H9 (cell line): ENCODE measurements at regions not wholly inside any gene's neighbourhood (a gene's known extent, or its start where the extent isn't known, plus 50 kb on each side); places are given as distances from the start of the nearest gene placed in this dataset.

Experiments used
- DNase-seq: peaks from one replicate; pipeline ENCODE4 v3.0.0-alpha.2; 2017
- H2AFZ ChIP-seq: one replicate; pipeline ENCODE4 v1.6.1; 2013; ENCODE audit warnings: mild to moderate bottlenecking, low read length, control low read depth, moderate library complexity
- H2AK5ac ChIP-seq: 2 replicates; pipeline ENCODE4 v1.6.1; 2013; ENCODE audit warnings: low read length, control low read depth, mixed read lengths; ENCODE audit not compliant: insufficient read length
- H2BK120ac ChIP-seq: one replicate; pipeline ENCODE4 v1.6.1; 2013; ENCODE audit warnings: low read depth, mild to moderate bottlenecking, low read length, control low read depth, inconsistent platforms; ENCODE audit not compliant: poor library complexity, severe bottlenecking
- H2BK12ac ChIP-seq: 2 replicates; pipeline ENCODE4 v1.6.1; 2013; ENCODE audit warnings: low read length, control low read depth, mixed read lengths, low read depth; ENCODE audit not compliant: insufficient read length
- H2BK15ac ChIP-seq: 2 replicates; pipeline ENCODE4 v1.6.1; 2013; ENCODE audit warnings: low read depth, low read length, control low read depth
- H2BK20ac ChIP-seq: one replicate; pipeline ENCODE4 v1.6.1; 2013; ENCODE audit warnings: low read depth, mild to moderate bottlenecking, low read length, control low read depth, inconsistent platforms; ENCODE audit not compliant: poor library complexity, severe bottlenecking
- H2BK5ac ChIP-seq: 2 replicates; pipeline ENCODE4 v1.6.1; 2013; ENCODE audit warnings: low read length, control low read depth, mixed read lengths; ENCODE audit not compliant: insufficient read length
- H3K14ac ChIP-seq: 2 replicates; pipeline ENCODE4 v1.6.1; 2013; ENCODE audit warnings: low read length, control low read depth; ENCODE audit not compliant: insufficient read depth
- H3K18ac ChIP-seq: 2 replicates; pipeline ENCODE4 v1.6.1; 2013; ENCODE audit warnings: low read depth, mild to moderate bottlenecking, mixed read lengths, low read length, control low read depth; ENCODE audit not compliant: insufficient read length
- H3K23ac ChIP-seq: 2 replicates; pipeline ENCODE4 v1.6.1; 2013; ENCODE audit warnings: low read length, control low read depth, mixed read lengths, low read depth; ENCODE audit not compliant: insufficient read length
- H3K23me2 ChIP-seq: 2 replicates; pipeline ENCODE4 v1.6.1; 2013; ENCODE audit warnings: low read depth, mild to moderate bottlenecking, mixed read lengths, low read length, control low read depth; ENCODE audit not compliant: insufficient read length, poor library complexity, severe bottlenecking
- H3K27ac ChIP-seq: 2 replicates; pipeline ENCODE4 v1.5.1; 2013; ENCODE audit warnings: low read length, control low read depth, mixed read lengths, low read depth; ENCODE audit not compliant: insufficient read length
- H3K27me3 ChIP-seq: 2 replicates; pipeline ENCODE4 v1.6.1; 2013; ENCODE audit warnings: low read length, control low read depth, inconsistent platforms; ENCODE audit not compliant: insufficient read depth
- H3K4ac ChIP-seq: 2 replicates; pipeline ENCODE4 v1.6.1; 2013; ENCODE audit warnings: low read depth, mild to moderate bottlenecking, control low read depth, inconsistent platforms, low read length, moderate library complexity
- H3K4me1 ChIP-seq: 2 replicates; pipeline ENCODE4 v1.6.1; 2013; ENCODE audit warnings: low read length, control low read depth, inconsistent platforms; ENCODE audit not compliant: insufficient read depth
- H3K4me2 ChIP-seq: 2 replicates; pipeline ENCODE4 v1.6.1; 2013; ENCODE audit warnings: low read length, control low read depth, mixed read lengths; ENCODE audit not compliant: insufficient read length, insufficient read depth
- H3K56ac ChIP-seq: 2 replicates; pipeline ENCODE4 v1.6.1; 2013; ENCODE audit warnings: low read depth, mild to moderate bottlenecking, mixed read lengths, low read length, control low read depth; ENCODE audit not compliant: insufficient read length
- H3K79me1 ChIP-seq: 2 replicates; pipeline ENCODE4 v1.6.1; 2013; ENCODE audit warnings: low read depth, mild to moderate bottlenecking, moderate library complexity, low read length, control low read depth, inconsistent platforms; ENCODE audit not compliant: insufficient read depth, poor library complexity, severe bottlenecking
- H3K79me2 ChIP-seq: 2 replicates; pipeline ENCODE4 v1.6.1; 2013; ENCODE audit warnings: low read length, control low read depth, inconsistent platforms; ENCODE audit not compliant: insufficient read depth
- H3K9ac ChIP-seq: 2 replicates; pipeline ENCODE4 v1.6.1; 2013; ENCODE audit warnings: low read length, control low read depth, mixed read lengths; ENCODE audit not compliant: insufficient read length; ENCODE audit errors: extremely low read depth
- H3K9me3 ChIP-seq: one replicate; pipeline ENCODE4 v1.6.1; 2013; ENCODE audit warnings: low read depth, low read length, inconsistent platforms; ENCODE audit not compliant: control insufficient read depth
- H3T11ph ChIP-seq: one replicate; pipeline ENCODE4 v1.6.1; 2013; ENCODE audit warnings: mild to moderate bottlenecking, low read length, control low read depth, inconsistent platforms
- H4K20me1 ChIP-seq: one replicate; pipeline ENCODE4 v1.6.1; 2013; ENCODE audit not compliant: control insufficient read depth, insufficient read length, insufficient read depth
- H4K5ac ChIP-seq: 2 replicates; pipeline ENCODE4 v1.6.1; 2013; ENCODE audit warnings: low read depth, mild to moderate bottlenecking, mixed read lengths, low read length, control low read depth; ENCODE audit not compliant: insufficient read length
- H4K8ac ChIP-seq: replicated peaks from 2 replicates; pipeline ENCODE4 v1.6.1; 2013; ENCODE audit warnings: low read length, control low read depth, mixed read lengths, low read depth; ENCODE audit not compliant: insufficient read length
- H4K91ac ChIP-seq: 2 replicates; pipeline ENCODE4 v1.6.1; 2013; ENCODE audit warnings: low read depth, mild to moderate bottlenecking, moderate library complexity, mixed read lengths, low read length, control low read depth; ENCODE audit not compliant: insufficient read length
- H3K27ac Mint-ChIP-seq, 3 experiments: 2 replicates in 2 of 3; 3 replicates in 1 of 3; pipeline ENCODE4 v1.8.0; 2020 to 2021; ENCODE audit warnings: mixed read lengths in 3 of 3, mild to moderate bottlenecking in 1 of 3, moderate library complexity in 1 of 3
- H3K27me3 Mint-ChIP-seq: 2 replicates; pipeline ENCODE4 v1.8.0; 2021; ENCODE audit warnings: low read depth, mild to moderate bottlenecking, moderate library complexity, mixed read lengths
- H3K36me3 Mint-ChIP-seq, 3 experiments: 2 replicates in 2 of 3; 3 replicates in 1 of 3; pipeline ENCODE4 v1.8.0; 2020 to 2021; ENCODE audit warnings: low read depth in 3 of 3, mixed read lengths in 3 of 3; ENCODE audit not compliant: insufficient read depth in 1 of 3
- H3K4me1 Mint-ChIP-seq, 2 experiments: 2 replicates each; pipeline ENCODE4 v1.8.0; 2020; ENCODE audit warnings: mixed read lengths in 2 of 2
- H3K4me3 Mint-ChIP-seq, 2 experiments: 2 replicates in 1 of 2; 3 replicates in 1 of 2; pipeline ENCODE4 v1.8.0; 2020 to 2021; ENCODE audit warnings: mild to moderate bottlenecking in 2 of 2, mixed read lengths in 2 of 2, moderate library complexity in 1 of 2
- H3K9me3 Mint-ChIP-seq, 2 experiments: 2 replicates in 1 of 2; 3 replicates in 1 of 2; pipeline ENCODE4 v1.8.0; 2020; ENCODE audit warnings: mild to moderate bottlenecking in 2 of 2, mixed read lengths in 2 of 2, moderate library complexity in 1 of 2
- WGBS: extraction: QIAGEN DNeasy Blood & Tissue Kit; methylation state at CpG from one replicate; pipeline ENCODE4 v1.1.7; 2013; ENCODE audit warnings: missing lambda C conversion rate, low lambda C conversion rate, mixed read lengths; ENCODE audit not compliant: insufficient read length; ENCODE audit errors: extremely low coverage; 5-methylcytosine and 5-hydroxymethylcytosine counted together
- TF ChIP-seq, protein P1 (sequence below): fragments of 200-600 bp; sonication (generic); conservative IDR thresholded peaks from 3 replicates; pipeline ENCODE4 v1.8.0; 2021; ENCODE audit warnings: antibody characterized with exemption, mild to moderate bottlenecking

GRCh38 chr4:180641495-180641894, 1601.7 kb upstream of the TENM3 start:
- H3K23ac ChIP-seq: no peak overlapping the region
- H3K56ac ChIP-seq: no peak overlapping the region
- H3K27me3 Mint-ChIP-seq: no peaks in the 10 kb centered on the region
- H3T11ph ChIP-seq: no peak overlapping the region
- no peak overlapping the region for H3K14ac ChIP-seq
- H3K9ac ChIP-seq: no peak overlapping the region
- no peaks in the 10 kb centered on the region for H3K9me3 ChIP-seq
- no peak overlapping the region for H4K5ac ChIP-seq
- H4K8ac ChIP-seq: no peak overlapping the region
- no peak overlapping the region for H2BK120ac ChIP-seq
- H4K20me1 ChIP-seq: no peaks in the 10 kb centered on the region
- H3K27ac Mint-ChIP-seq: no peak overlapping the region
- no peak overlapping the region for H2BK5ac ChIP-seq
- H2AK5ac ChIP-seq: no peak overlapping the region
- WGBS: 100% methylated on average over 2 of the region's 4 CpGs
- no peaks in the 10 kb centered on the region for H3K36me3 Mint-ChIP-seq
- no peaks in the 10 kb centered on the region for H3K23me2 ChIP-seq
- no peak overlapping the region for H4K91ac ChIP-seq
- no peaks in the 10 kb centered on the region for H3K27me3 ChIP-seq
- no peak for DNase-seq
- H3K79me2 ChIP-seq: no peaks in the 10 kb centered on the region
- no peak overlapping the region for H2BK12ac ChIP-seq
- no peak overlapping the region for H2AFZ ChIP-seq
- H2BK20ac ChIP-seq: no peak overlapping the region
- no peak overlapping the region for H3K18ac ChIP-seq
- no peaks in the 10 kb centered on the region; a peak in 1 of 5 replicates for H3K9me3 Mint-ChIP-seq
- no peak overlapping the region for H3K4me2 ChIP-seq
- H3K4me3 Mint-ChIP-seq: no peak overlapping the region
- TF ChIP-seq, protein P1, sequence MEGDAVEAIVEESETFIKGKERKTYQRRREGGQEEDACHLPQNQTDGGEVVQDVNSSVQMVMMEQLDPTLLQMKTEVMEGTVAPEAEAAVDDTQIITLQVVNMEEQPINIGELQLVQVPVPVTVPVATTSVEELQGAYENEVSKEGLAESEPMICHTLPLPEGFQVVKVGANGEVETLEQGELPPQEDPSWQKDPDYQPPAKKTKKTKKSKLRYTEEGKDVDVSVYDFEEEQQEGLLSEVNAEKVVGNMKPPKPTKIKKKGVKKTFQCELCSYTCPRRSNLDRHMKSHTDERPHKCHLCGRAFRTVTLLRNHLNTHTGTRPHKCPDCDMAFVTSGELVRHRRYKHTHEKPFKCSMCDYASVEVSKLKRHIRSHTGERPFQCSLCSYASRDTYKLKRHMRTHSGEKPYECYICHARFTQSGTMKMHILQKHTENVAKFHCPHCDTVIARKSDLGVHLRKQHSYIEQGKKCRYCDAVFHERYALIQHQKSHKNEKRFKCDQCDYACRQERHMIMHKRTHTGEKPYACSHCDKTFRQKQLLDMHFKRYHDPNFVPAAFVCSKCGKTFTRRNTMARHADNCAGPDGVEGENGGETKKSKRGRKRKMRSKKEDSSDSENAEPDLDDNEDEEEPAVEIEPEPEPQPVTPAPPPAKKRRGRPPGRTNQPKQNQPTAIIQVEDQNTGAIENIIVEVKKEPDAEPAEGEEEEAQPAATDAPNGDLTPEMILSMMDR: no peak
- H3K79me1 ChIP-seq: no peaks in the 10 kb centered on the region
- H3K4me1 ChIP-seq: no peaks in the 10 kb centered on the region; the same call in 1 of the 2 replicates
- no peak overlapping the region for H3K27ac ChIP-seq
- H3K4ac ChIP-seq: no peak overlapping the region
- H2BK15ac ChIP-seq: no peak overlapping the region
- H3K4me1 Mint-ChIP-seq: peaks cover 14 to 21% of the 10 kb centered on the region in 2 experiments
